ENCODE measurements at regions not wholly inside any gene's neighbourhood (a gene's known extent, or its start where the extent isn't known, plus 50 kb on each side); places are given as distances from the start of the nearest gene placed in this dataset.

GRCh38 chr17:79230576-79230975, 156.0 kb downstream of the ENGASE start:
- TF ChIP-seq CTCF (conservative IDR thresholded peaks at IDR 0.05 in 1 of 2, IDR thresholded peaks at IDR 0.05 in 1 of 2; ENCODE audit: extremely low read depth in 1 of 2, insufficient read depth in 1 of 2, low read depth in 1 of 2, low read length in 2 of 2): no peak
- TF ChIP-seq EZH2 (IDR thresholded peaks at IDR 0.05; ENCODE audit: borderline replicate concordance, low read length): no peak

All from mammary epithelial cell (primary cell).